IMR-90 (cell line): ENCODE measurements at regions not wholly inside any gene's neighbourhood (a gene's known extent, or its start where the extent isn't known, plus 50 kb on each side); places are given as distances from the start of the nearest gene placed in this dataset.
A peak's percentile ranks its signal among the peaks of the same experiment; 100 is the strongest.

Experiments used
- ATAC-seq: fragments of 200-7000 bp; cut with Tn5 transposase; 2 replicates; pipeline ENCODE4 v1.9.1; 2020; ENCODE audit warnings: low read depth, mild to moderate bottlenecking, moderate library complexity
- BruUV-seq: library from RNA; stranded (reverse); fragments of 400-500 nt; replicated peaks from 2 replicates; lab custom pipeline; 2021; lab: Mats Ljungman, UMichigan
- CTCF ChIA-PET: fragments of 300-600 bp; formaldehyde crosslinking; extraction: SDS; loops from one replicate; lab custom pipeline; 2021; ENCODE audit warnings: antibody characterized with exemption; lab: Yijun Ruan, JAX
- POLR2A ChIA-PET: fragments of 300-600 bp; sonication (Branson Sonifier 250); formaldehyde crosslinking; loops from one replicate; lab custom pipeline; 2022; ENCODE audit warnings: antibody characterized with exemption; ENCODE audit not compliant: unreplicated experiment; lab: Charles Lee
- DNase-seq: peaks from one replicate; pipeline ENCODE4 v3.0.0; 2013
- H2AFZ ChIP-seq: replicated peaks from 2 replicates; pipeline ENCODE3; 2013; ENCODE audit warnings: low read length, mild to moderate bottlenecking; ENCODE audit not compliant: poor library complexity
- H2AK5ac ChIP-seq: 2 replicates; pipeline ENCODE4 v1.6.1; 2013; ENCODE audit warnings: low read depth, low read length, inconsistent platforms
- H2AK9ac ChIP-seq: replicated peaks from 2 replicates; pipeline ENCODE3; 2013; ENCODE audit warnings: mild to moderate bottlenecking, low read depth, low read length, moderate library complexity; ENCODE audit not compliant: poor library complexity
- H2BK120ac ChIP-seq: 2 replicates; pipeline ENCODE4 v1.6.1; 2013; ENCODE audit warnings: low read depth, low read length, inconsistent platforms
- H2BK15ac ChIP-seq: 3 replicates; pipeline ENCODE4 v1.6.1; 2013; ENCODE audit warnings: low read depth, low read length, inconsistent platforms
- H2BK20ac ChIP-seq: 2 replicates; pipeline ENCODE4 v1.6.1; 2013; ENCODE audit warnings: low read depth, mild to moderate bottlenecking, inconsistent platforms, low read length, moderate library complexity
- H2BK5ac ChIP-seq: 2 replicates; pipeline ENCODE4 v1.6.1; 2013; ENCODE audit warnings: mild to moderate bottlenecking, low read depth, low read length, inconsistent platforms; ENCODE audit not compliant: poor library complexity, severe bottlenecking
- H3K14ac ChIP-seq: replicated peaks from 2 replicates; pipeline ENCODE4 v1.6.1; 2013; ENCODE audit warnings: low read depth, low read length, inconsistent platforms
- H3K18ac ChIP-seq: 2 replicates; pipeline ENCODE4 v1.6.1; 2013; ENCODE audit warnings: low read depth, low read length, control low read depth
- H3K23ac ChIP-seq: 2 replicates; pipeline ENCODE4 v1.6.1; 2013; ENCODE audit warnings: low read depth, low read length, inconsistent platforms
- H3K27ac ChIP-seq: 2 replicates; pipeline ENCODE4 v1.5.1; 2013; ENCODE audit warnings: mild to moderate bottlenecking, control low read depth, low read length; ENCODE audit not compliant: insufficient read depth
- H3K27me3 ChIP-seq: 2 replicates; pipeline ENCODE4 v1.6.1; 2013; ENCODE audit warnings: low read length; ENCODE audit not compliant: control insufficient read depth, insufficient read depth
- H3K36me3 ChIP-seq: 2 replicates; pipeline ENCODE4 v1.6.1; 2013; ENCODE audit warnings: low read length, mixed read lengths; ENCODE audit not compliant: control insufficient read depth, insufficient read depth
- H3K4ac ChIP-seq: 2 replicates; pipeline ENCODE4 v1.6.1; 2013; ENCODE audit warnings: low read depth, low read length, inconsistent platforms
- H3K4me1 ChIP-seq: 2 replicates; pipeline ENCODE4 v1.6.1; 2013; ENCODE audit warnings: low read length, mixed read lengths; ENCODE audit not compliant: control insufficient read depth, insufficient read depth
- H3K4me2 ChIP-seq: 2 replicates; pipeline ENCODE4 v1.6.1; 2013; ENCODE audit warnings: low read depth, mild to moderate bottlenecking, control low read depth, low read length, moderate library complexity
- H3K4me3 ChIP-seq: 2 replicates; pipeline ENCODE4 v1.5.1; 2013; ENCODE audit warnings: low read depth, mild to moderate bottlenecking, control low read depth, low read length, moderate library complexity; ENCODE audit not compliant: insufficient read depth
- H3K56ac ChIP-seq: 2 replicates; pipeline ENCODE4 v1.6.1; 2013; ENCODE audit warnings: low read length, inconsistent platforms; ENCODE audit not compliant: insufficient read depth; ENCODE audit errors: extremely low read depth
- H3K79me1 ChIP-seq, 2 experiments: 2 replicates each; pipeline ENCODE4 v1.6.1; 2013; ENCODE audit warnings: low read length in 2 of 2, inconsistent platforms in 1 of 2, low read depth in 1 of 2
- H3K9ac ChIP-seq: 2 replicates; pipeline ENCODE4 v1.6.1; 2013; ENCODE audit warnings: low read depth, low read length, control low read depth
- H3K9me1 ChIP-seq: 2 replicates; pipeline ENCODE4 v1.6.1; 2013; ENCODE audit warnings: low read length, inconsistent platforms; ENCODE audit not compliant: insufficient read depth
- H3K9me3 ChIP-seq: 2 replicates; pipeline ENCODE4 v1.6.1; 2013; ENCODE audit warnings: low read length; ENCODE audit not compliant: control insufficient read depth, insufficient read depth
- H4K20me1 ChIP-seq: 2 replicates; pipeline ENCODE4 v1.6.1; 2013; ENCODE audit warnings: low read length, inconsistent platforms; ENCODE audit not compliant: insufficient read depth
- H4K5ac ChIP-seq: 2 replicates; pipeline ENCODE4 v1.6.1; 2013; ENCODE audit warnings: mild to moderate bottlenecking, low read depth, low read length, control low read depth
- H4K8ac ChIP-seq, 2 experiments: 2 replicates each; pipeline ENCODE4 v1.6.1; 2013; ENCODE audit warnings: low read depth in 2 of 2, low read length in 2 of 2, control low read depth in 1 of 2, inconsistent platforms in 1 of 2
- H4K91ac ChIP-seq: 2 replicates; pipeline ENCODE4 v1.6.1; 2013; ENCODE audit warnings: low read depth, low read length, inconsistent platforms; ENCODE audit not compliant: insufficient read depth
- CTCF ChIP-seq: conservative IDR thresholded peaks from 2 replicates; pipeline ENCODE4 v1.5.1; 2012; ENCODE audit warnings: mild to moderate bottlenecking, low read depth, low read length, improper control_type of control experiment
- ELK1 ChIP-seq: fragments of 150-350 bp; IDR thresholded peaks from 2 replicates; pipeline ENCODE4 v1.6.1; 2016; ENCODE audit warnings: low read depth, mild to moderate bottlenecking, low read length, moderate library complexity, borderline replicate concordance
- FOS ChIP-seq: fragments of 150-350 bp; IDR thresholded peaks from 2 replicates; pipeline ENCODE4 v1.6.1; 2016; ENCODE audit warnings: low read depth, low read length
- RCOR1 ChIP-seq: IDR thresholded peaks from 2 replicates; pipeline ENCODE4 v1.6.1; 2012; ENCODE audit warnings: mild to moderate bottlenecking, low read length, improper control_type of control experiment; ENCODE audit not compliant: insufficient replicate concordance
- WGBS, 2 experiments: methylation state at CpG; one replicate each; pipeline versions ENCODE4 v1.1.5 to v1.1.7; 2013; ENCODE audit warnings: missing lambda C conversion rate in 2 of 2; ENCODE audit not compliant: insufficient read length in 1 of 2; ENCODE audit errors: extremely low coverage in 2 of 2; 5-methylcytosine and 5-hydroxymethylcytosine counted together
- dilution Hi-C: fragments of 300-500 bp; cut with HindIII; formaldehyde crosslinking; loops from one replicate; pipeline ENCODE4 v1.14.3; 2018; ENCODE audit warnings: low sequenced_read_pairs; ENCODE audit not compliant: unreplicated experiment
- in situ Hi-C: fragments of 300-500 bp; cut with MboI; formaldehyde crosslinking; loops from 3 replicates; pipeline ENCODE4 v1.14.3; 2019; ENCODE audit warnings: low sequenced_read_pairs, inconsistent platforms, mixed read lengths
- intact Hi-C: fragments of 100-400 bp; cut with micrococcal nuclease; formaldehyde crosslinking; loops from 2 replicates; pipeline ENCODE4 v1.10.0; 2022

- peak overlapping the region; percentile 75 for H2BK5ac ChIP-seq
- H4K5ac ChIP-seq: no peak overlapping the region
- H3K4me3 ChIP-seq: no peak overlapping the region
- ChIA-PET POLR2A (no interaction called here), CTCF (interaction anchor here (1.4 to 1.6 kb wide), 2 partner anchors 14 to 41 kb away, joined by 3 read pairs; no protein-coding TSS in a partner anchor)
- H2BK20ac ChIP-seq: no peak overlapping the region
- H3K4me2 ChIP-seq: no peak overlapping the region
- H3K9ac ChIP-seq: no peak overlapping the region
- dilution Hi-C loops: no loop called here
- H3K23ac ChIP-seq: no peak overlapping the region
- WGBS, 2 experiments: no CpG with 5 or more reads among the region's 2 CpGs
- H3K27ac ChIP-seq: no peak overlapping the region
- H4K20me1 ChIP-seq: no peaks in the 10 kb centered on the region
- no peaks in the 10 kb centered on the region for H3K79me1 ChIP-seq
- no peaks in the 10 kb centered on the region for H3K36me3 ChIP-seq
- H4K8ac ChIP-seq: no peak overlapping the region
- no TSS peak for BruUV-seq
- H2BK15ac ChIP-seq: no peak overlapping the region
- no peaks in the 10 kb centered on the region; the same call in 1 of the 2 replicates for H3K4me1 ChIP-seq
- H3K9me3 ChIP-seq: peaks cover 17% of the 10 kb centered on the region
- H2AK5ac ChIP-seq: no peak overlapping the region
- no peak overlapping the region for H3K14ac ChIP-seq
- no peak overlapping the region for H2AFZ ChIP-seq
- TF ChIP-seq ELK1: no peak
- TF ChIP-seq RCOR1: no peak
- TF ChIP-seq CTCF: no peak
- no peak for TF ChIP-seq FOS
- H3K27me3 ChIP-seq: no peaks in the 10 kb centered on the region
- peak; percentile 64 for DNase-seq
- H2BK120ac ChIP-seq: no peak overlapping the region
- peak; percentile 27; the same call in 1 of the 2 replicates for ATAC-seq
- no peak overlapping the region for H2AK9ac ChIP-seq
- H3K56ac ChIP-seq: no peak overlapping the region
- H3K18ac ChIP-seq: peak overlapping the region; percentile 26; the same call in 1 of the 2 replicates
- no peak overlapping the region for H4K91ac ChIP-seq
- in situ Hi-C loops: no loop called here
- H3K4ac ChIP-seq: no peak overlapping the region
- intact Hi-C loops: no loop called here
- no peaks in the 10 kb centered on the region for H3K9me1 ChIP-seq
These were observed 137.6 kb upstream of the CDK6 start for GRCh38 chr7:92973974-92974373.
